Activated CD4-positive, alpha-beta T cell treated with anti-CD3 and anti-CD28 coated beads, Interleukin-2, amount 50 U/mL, for 48 hours (primary cell): ENCODE measurements at regions not wholly inside any gene's neighbourhood (a gene's known extent, or its start where the extent isn't known, plus 50 kb on each side); places are given as distances from the start of the nearest gene placed in this dataset.

Experiments used
- DNase-seq, 2 experiments: peaks; one replicate each; pipeline ENCODE4 v3.0.0-alpha.2; 2020

GRCh38 chr20:10925767-10926166, 252.0 kb upstream of the JAG1 start:
- no peak for DNase-seq

GRCh38 chr20:10927011-10927583, 253.3 kb upstream of the JAG1 start:
- no peak for DNase-seq

GRCh38 chr20:10927936-10928840, 254.4 kb upstream of the JAG1 start:
- DNase-seq, result no peak

- DNase-seq, result no peak
Measured at GRCh38 chr20:10928841-10929421, 255.1 kb upstream of the JAG1 start.

GRCh38 chr20:10935658-10936402, 262.0 kb upstream of the JAG1 start:
- no peak for DNase-seq

- no peak for DNase-seq
Measured at GRCh38 chr20:10936786-10937185, 263.0 kb upstream of the JAG1 start.

GRCh38 chr20:10939331-10939941, 265.6 kb upstream of the JAG1 start:
- DNase-seq, result no peak

- no peak for DNase-seq
Measured at GRCh38 chr20:10940941-10941340, 267.1 kb upstream of the JAG1 start.

- DNase-seq, result no peak
Measured at GRCh38 chr20:10943686-10944265, 270.0 kb upstream of the JAG1 start.

GRCh38 chr20:10946124-10946880, 272.5 kb upstream of the JAG1 start:
- no peak for DNase-seq

- no peak for DNase-seq
Measured at GRCh38 chr20:10947726-10948125, 273.9 kb upstream of the JAG1 start.

GRCh38 chr20:10949930-10950783, 276.4 kb upstream of the JAG1 start:
- DNase-seq, result no peak

GRCh38 chr20:10951216-10951615, 277.4 kb upstream of the JAG1 start:
- DNase-seq, result no peak

- no peak for DNase-seq
Measured at GRCh38 chr20:10951904-10952303, 278.1 kb upstream of the JAG1 start.

- no peak for DNase-seq
Measured at GRCh38 chr20:10953437-10953836, 279.6 kb upstream of the JAG1 start.

GRCh38 chr20:10954137-10954840, 280.5 kb upstream of the JAG1 start:
- no peak for DNase-seq

GRCh38 chr20:10954908-10955580, 281.2 kb upstream of the JAG1 start:
- no peak for DNase-seq

- no peak for DNase-seq
Measured at GRCh38 chr20:10958279-10958678, 284.5 kb upstream of the JAG1 start.

GRCh38 chr20:10960416-10960815, 286.6 kb upstream of the JAG1 start:
- no peak for DNase-seq
